ENCODE measurements at regions not wholly inside any gene's neighbourhood (a gene's known extent, or its start where the extent isn't known, plus 50 kb on each side); places are given as distances from the start of the nearest gene placed in this dataset.

GRCh38 chr2:145304501-145304900 lies 784.6 kb upstream of the ZEB2 start:
- H3K4me3 ChIP-seq (ENCODE audit: control insufficient read depth, low read depth, low read length) = no peak overlapping the region
- DNase-seq (ENCODE audit: low read depth) = no peak
- TF ChIP-seq CTCF (IDR thresholded peaks at IDR 0.05; ENCODE audit: control insufficient read depth, insufficient read depth, low read depth, low read length, missing control alignments) = no peak

DNA sequence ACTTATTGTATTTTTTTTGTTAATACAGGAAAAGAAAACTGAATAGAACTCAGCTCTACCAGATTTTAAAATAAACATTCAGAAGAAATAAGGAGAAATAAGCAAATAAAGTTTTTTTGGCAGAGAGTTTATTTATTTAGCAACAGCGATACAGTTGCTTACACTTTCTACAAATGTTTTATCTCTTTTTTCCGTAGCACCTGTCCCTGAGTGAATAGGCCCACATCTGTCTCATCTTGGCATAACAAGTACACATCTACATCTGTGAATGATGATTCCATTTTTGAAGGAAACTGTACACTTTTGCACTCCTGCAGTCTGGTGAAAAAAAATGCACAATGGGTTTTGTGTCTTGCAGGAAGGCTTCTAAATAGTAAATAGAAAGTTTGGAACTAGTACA lies 783.6 kb upstream of the ZEB2 start:
- no peak for TF ChIP-seq CTCF (IDR thresholded peaks at IDR 0.05; ENCODE audit: control insufficient read depth, insufficient read depth, low read depth, low read length, missing control alignments)
- H3K4me3 ChIP-seq (ENCODE audit: control insufficient read depth, low read depth, low read length) = no peak overlapping the region
- DNase-seq (ENCODE audit: low read depth) = no peak

- H3K4me3 ChIP-seq (ENCODE audit: control insufficient read depth, low read depth, low read length) = no peak overlapping the region
- no peak for TF ChIP-seq CTCF (IDR thresholded peaks at IDR 0.05; ENCODE audit: control insufficient read depth, insufficient read depth, low read depth, low read length, missing control alignments)
- DNase-seq (ENCODE audit: low read depth) = no peak
Observed at GRCh38 chr2:145302886-145303285, 783.0 kb upstream of the ZEB2 start.

DNA sequence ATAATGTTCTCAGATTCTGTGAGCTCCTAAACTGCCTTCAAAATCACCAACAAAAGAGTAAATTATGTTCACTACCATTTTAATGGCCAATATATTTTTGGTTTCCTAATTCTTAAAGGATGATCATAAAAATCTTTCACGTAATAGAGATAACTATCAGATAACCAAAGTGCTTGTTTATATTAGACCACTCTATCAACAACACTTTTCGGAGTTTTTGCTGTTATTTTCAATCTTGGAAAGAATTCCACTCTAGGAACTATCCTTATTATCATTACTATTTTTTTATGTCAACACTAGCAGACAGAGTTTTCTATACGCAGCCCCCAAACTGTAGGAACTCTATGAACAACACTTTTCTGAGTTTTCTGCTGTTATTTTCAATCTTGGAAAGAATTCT lies 782.5 kb upstream of the ZEB2 start:
- TF ChIP-seq CTCF (IDR thresholded peaks at IDR 0.05; ENCODE audit: control insufficient read depth, insufficient read depth, low read depth, low read length, missing control alignments) = no peak
- DNase-seq (ENCODE audit: low read depth) = no peak
- H3K4me3 ChIP-seq (ENCODE audit: control insufficient read depth, low read depth, low read length) = no peak overlapping the region

DNA sequence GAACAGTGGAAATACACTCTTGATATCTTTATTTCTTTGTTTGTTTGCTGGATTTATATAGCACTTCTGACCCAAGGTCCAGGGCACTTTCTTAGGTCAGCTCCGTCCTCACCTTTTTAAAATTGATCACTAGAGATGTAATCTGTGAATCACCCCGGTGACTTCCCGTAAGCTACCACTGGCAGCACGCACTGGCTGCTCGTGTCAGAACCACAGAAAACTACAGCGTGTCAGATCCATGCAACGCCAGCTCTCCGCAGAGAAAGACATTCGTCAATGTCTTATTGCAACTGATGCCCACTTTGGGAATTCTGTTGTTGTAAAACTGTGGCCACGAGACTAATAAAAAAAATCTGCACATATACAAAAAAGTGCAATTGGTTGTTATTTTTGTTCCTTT lies 779.4 kb upstream of the ZEB2 start:
- DNase-seq (ENCODE audit: low read depth) = no peak
- H3K4me3 ChIP-seq (ENCODE audit: control insufficient read depth, low read depth, low read length) = no peak overlapping the region
- TF ChIP-seq CTCF (IDR thresholded peaks at IDR 0.05; ENCODE audit: control insufficient read depth, insufficient read depth, low read depth, low read length, missing control alignments) = no peak

DNA sequence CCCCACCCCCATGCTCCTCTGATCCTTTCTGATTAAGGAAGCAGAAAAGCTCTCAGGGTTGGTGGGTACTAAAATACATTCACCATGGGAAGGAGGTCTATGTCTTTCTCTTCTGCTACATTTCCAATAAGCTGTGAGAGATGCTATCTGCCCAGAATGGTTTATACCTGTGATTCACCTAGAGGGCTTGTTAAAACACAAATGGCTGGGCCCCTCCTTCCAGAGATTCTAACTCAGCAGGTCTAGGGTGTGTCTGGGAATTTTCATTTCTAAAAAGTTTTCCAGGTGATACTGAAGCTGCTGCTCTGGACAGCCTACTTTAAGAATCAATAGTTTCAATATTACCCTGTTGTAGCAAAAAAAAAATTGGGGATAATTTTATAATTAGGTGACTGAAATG lies 772.2 kb upstream of the ZEB2 start:
- no peak for TF ChIP-seq CTCF (IDR thresholded peaks at IDR 0.05; ENCODE audit: control insufficient read depth, insufficient read depth, low read depth, low read length, missing control alignments)
- DNase-seq (ENCODE audit: low read depth) = no peak

GRCh38 chr2:145290986-145291385 lies 771.1 kb upstream of the ZEB2 start:
- no peak overlapping the region for H3K4me3 ChIP-seq (ENCODE audit: control insufficient read depth, low read depth, low read length)
- no peak for TF ChIP-seq CTCF (IDR thresholded peaks at IDR 0.05; ENCODE audit: control insufficient read depth, insufficient read depth, low read depth, low read length, missing control alignments)
- DNase-seq (ENCODE audit: low read depth) = no peak

More for the DNA sequence above, 772.2 kb upstream of the ZEB2 start:
- no peak overlapping the region for H3K4me3 ChIP-seq (ENCODE audit: control insufficient read depth, low read depth, low read length)
